ENCODE measurements at regions not wholly inside any gene's neighbourhood (a gene's known extent, or its start where the extent isn't known, plus 50 kb on each side); places are given as distances from the start of the nearest gene placed in this dataset.

DNA sequence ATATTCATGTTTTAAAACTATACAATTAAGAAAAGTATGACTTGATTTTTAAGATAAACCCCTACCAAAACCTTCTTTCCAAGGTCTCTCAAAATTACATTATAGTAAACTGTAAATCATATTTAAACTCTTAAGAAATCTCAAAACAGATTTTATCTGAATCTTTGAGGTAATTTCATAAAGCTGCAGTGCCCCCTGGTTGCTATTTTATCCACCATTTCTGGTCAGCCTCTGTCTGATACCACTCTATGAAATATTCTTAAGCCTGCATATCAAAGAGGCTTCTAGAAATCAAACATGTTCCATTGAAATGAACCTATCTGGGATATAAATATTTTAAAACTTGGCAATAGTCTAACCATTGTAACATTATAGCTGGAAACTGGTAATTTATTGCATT lies 317.3 kb downstream of the COL11A1 start:
- TF ChIP-seq, protein P1, sequence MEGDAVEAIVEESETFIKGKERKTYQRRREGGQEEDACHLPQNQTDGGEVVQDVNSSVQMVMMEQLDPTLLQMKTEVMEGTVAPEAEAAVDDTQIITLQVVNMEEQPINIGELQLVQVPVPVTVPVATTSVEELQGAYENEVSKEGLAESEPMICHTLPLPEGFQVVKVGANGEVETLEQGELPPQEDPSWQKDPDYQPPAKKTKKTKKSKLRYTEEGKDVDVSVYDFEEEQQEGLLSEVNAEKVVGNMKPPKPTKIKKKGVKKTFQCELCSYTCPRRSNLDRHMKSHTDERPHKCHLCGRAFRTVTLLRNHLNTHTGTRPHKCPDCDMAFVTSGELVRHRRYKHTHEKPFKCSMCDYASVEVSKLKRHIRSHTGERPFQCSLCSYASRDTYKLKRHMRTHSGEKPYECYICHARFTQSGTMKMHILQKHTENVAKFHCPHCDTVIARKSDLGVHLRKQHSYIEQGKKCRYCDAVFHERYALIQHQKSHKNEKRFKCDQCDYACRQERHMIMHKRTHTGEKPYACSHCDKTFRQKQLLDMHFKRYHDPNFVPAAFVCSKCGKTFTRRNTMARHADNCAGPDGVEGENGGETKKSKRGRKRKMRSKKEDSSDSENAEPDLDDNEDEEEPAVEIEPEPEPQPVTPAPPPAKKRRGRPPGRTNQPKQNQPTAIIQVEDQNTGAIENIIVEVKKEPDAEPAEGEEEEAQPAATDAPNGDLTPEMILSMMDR (conservative IDR thresholded peaks at IDR 0.05; ENCODE audit: low read depth, low read length) = no peak; the same call in 1 of the 2 replicates
- TF ChIP-seq EZH2phosphoT487 (IDR thresholded peaks at IDR 0.05; ENCODE audit: borderline replicate concordance, low read length) (no peak), EZH2 (IDR thresholded peaks at IDR 0.05; ENCODE audit: low read length, unreplicated experiment) (no peak)

Measured in PC-3 (cell line).